Lung (tissue), 11 donors: ENCODE measurements at regions not wholly inside any gene's neighbourhood (a gene's known extent, or its start where the extent isn't known, plus 50 kb on each side); places are given as distances from the start of the nearest gene placed in this dataset.

Experiments
- ATAC-seq: fragments of 200-7000 bp; cut with Tn5 transposase; one replicate; pipeline ENCODE4 v1.9.1; 2020; ENCODE audit warnings: moderate number of reproducible peaks; ENCODE audit not compliant: insufficient read depth, low FRiP score
- DNase-seq, 3 donors: peaks; one replicate each; pipeline ENCODE4 v3.0.0-alpha.2; 2013 to 2017
- H3K27ac ChIP-seq, 2 donors: one replicate each; pipeline ENCODE4 v1.5.1; 2013; ENCODE audit warnings: mild to moderate bottlenecking in 2 of 2, moderate library complexity in 2 of 2, control low read depth in 1 of 2, inconsistent platforms in 1 of 2, low read depth in 1 of 2, low read length in 1 of 2
- H3K27me3 ChIP-seq, 3 donors: one replicate each; pipeline ENCODE4 v1.5.1; 2013; ENCODE audit warnings: low read length in 2 of 3; ENCODE audit not compliant: control insufficient read depth in 3 of 3, insufficient read depth in 3 of 3
- H3K36me3 ChIP-seq, 4 donors: one replicate each; pipeline ENCODE4 v1.5.1; 2013; ENCODE audit warnings: low read length in 4 of 4, mild to moderate bottlenecking in 1 of 4, moderate library complexity in 1 of 4; ENCODE audit not compliant: control insufficient read depth in 4 of 4, insufficient read depth in 4 of 4
- H3K4me1 ChIP-seq, 5 donors: one replicate each; pipeline ENCODE4 v1.5.1; 2013; ENCODE audit warnings: low read length in 5 of 5, mild to moderate bottlenecking in 2 of 5, moderate library complexity in 1 of 5; ENCODE audit not compliant: control insufficient read depth in 5 of 5, insufficient read depth in 5 of 5
- H3K4me3 ChIP-seq: one replicate; pipeline ENCODE4 v1.5.1; 2013; ENCODE audit warnings: mild to moderate bottlenecking, control low read depth, moderate library complexity
- H3K9ac ChIP-seq, 2 donors: one replicate each; pipeline ENCODE4 v1.5.1; 2013; ENCODE audit warnings: low read length in 2 of 2, control low read depth in 1 of 2; ENCODE audit not compliant: insufficient read depth in 1 of 2
- H3K9me3 ChIP-seq, 4 donors: one replicate each; pipeline ENCODE4 v1.5.1; 2013; ENCODE audit warnings: low read length in 3 of 4, mild to moderate bottlenecking in 1 of 4, moderate library complexity in 1 of 4; ENCODE audit not compliant: control insufficient read depth in 4 of 4, insufficient read depth in 3 of 4
- CTCF ChIP-seq: IDR thresholded peaks from 2 replicates; pipeline ENCODE4 v1.5.1; 2012; ENCODE audit warnings: mild to moderate bottlenecking; ENCODE audit errors: control extremely low read depth, extremely low read depth
- WGBS, 2 donors: extraction: QIAGEN DNeasy Blood & Tissue Kit; methylation state at CpG; one replicate each; pipeline ENCODE4 v1.1.7; 2013; 5-methylcytosine and 5-hydroxymethylcytosine counted together
- donor health status: control.
- donor health status: control.
- donor health status: Bipolar disorder and iron deficiency.
- donor health status: healthy.
- donor health status: DM: yes; HTN: yes; CAD: no.

DNA sequence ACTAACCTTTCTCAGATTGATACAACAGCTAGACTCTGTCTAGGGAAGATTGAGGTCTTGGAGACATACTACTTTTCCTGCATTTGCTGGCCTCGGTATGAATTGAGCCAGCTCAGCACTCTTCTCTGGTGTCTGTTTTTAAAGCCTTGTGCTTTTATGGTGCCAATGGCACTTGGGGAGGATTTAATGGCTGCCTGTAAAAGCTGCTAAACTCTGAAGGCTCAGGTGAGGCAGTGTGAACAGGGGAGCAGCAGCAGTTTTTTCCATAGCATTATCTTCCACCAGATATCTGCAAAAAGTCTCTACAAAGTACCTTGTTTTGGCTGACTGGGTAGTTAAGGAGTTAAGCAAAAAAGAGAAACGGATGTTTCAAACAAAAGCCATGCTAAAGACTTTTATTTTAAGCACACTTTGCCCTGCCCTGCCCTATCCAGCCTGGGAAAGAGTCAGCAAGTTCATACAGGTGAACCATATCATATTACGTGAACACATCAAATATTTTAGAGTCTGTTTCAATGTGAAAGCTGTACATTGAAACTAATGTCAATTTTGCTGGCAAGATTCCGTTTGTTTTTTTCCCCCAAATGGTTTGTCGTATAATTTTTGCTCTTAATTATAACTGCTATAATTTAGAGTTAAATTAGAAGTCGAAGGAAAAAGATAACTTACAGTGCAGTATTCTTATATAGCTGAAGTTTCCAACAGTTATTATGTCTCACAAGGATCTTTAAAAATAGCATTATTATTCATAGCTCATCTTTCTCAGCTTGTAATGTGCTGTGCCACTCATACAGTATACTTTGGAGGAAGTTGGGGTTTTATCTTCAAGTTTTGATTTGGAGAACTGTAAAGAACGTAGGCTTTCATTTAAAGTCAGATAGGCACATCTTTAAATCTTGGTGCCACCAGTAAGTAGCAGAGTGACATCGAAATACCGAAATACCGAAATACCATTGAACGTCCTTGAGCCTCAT is 424.1 kb upstream of the CD180 start:
- Histone ChIP-seq H3K27me3 (no peaks in the 10 kb centered on the region), H3K9me3 (no peaks in the 10 kb centered on the region), H3K4me3 (no peak overlapping the region), H3K9ac (no peak overlapping the region), H3K4me1 (peaks cover 0 to 4% (median 0%) of the 10 kb centered on the region in 5 donors), H3K27ac (no peak overlapping the region), H3K36me3 (no peaks in the 10 kb centered on the region)
- WGBS, 2 donors: 72 to 74% methylated on average over 11 of the region's 11 CpGs
- DNase-seq (peak in 1 of 3 donors; percentile 26), ATAC-seq (no peak)
- no peak for TF ChIP-seq CTCF

GRCh38 chr5:67619636-67620035 is 423.0 kb upstream of the CD180 start:
- Histone ChIP-seq H3K9ac (no peak overlapping the region), H3K27ac (no peak overlapping the region), H3K4me3 (no peak overlapping the region), H3K4me1 (peaks cover 0 to 4% (median 0%) of the 10 kb centered on the region in 5 donors), H3K36me3 (no peaks in the 10 kb centered on the region), H3K27me3 (no peaks in the 10 kb centered on the region), H3K9me3 (no peaks in the 10 kb centered on the region)
- ATAC-seq: no peak
- no peak for DNase-seq
- no peak for TF ChIP-seq CTCF
- WGBS, 2 donors: 76 to 88% methylated on average over 4 of the region's 4 CpGs

DNA sequence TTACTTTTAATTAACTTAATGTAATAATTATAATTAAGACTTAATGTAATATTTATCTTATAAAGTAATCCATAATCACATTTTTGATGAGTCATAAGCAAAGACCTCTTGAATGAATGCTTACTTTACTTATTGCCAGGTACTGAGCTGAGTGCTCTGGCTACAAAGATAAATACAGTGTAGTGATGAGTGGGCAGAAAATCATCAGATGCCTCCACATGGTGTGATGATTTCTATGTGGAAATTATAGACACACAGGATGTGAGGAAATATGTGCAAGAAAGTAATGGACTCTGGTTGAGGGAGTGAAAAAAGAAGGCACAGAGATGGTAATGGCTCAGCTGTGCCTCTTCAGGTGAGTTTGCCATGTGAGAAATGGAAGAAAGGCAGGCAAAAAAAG is 422.6 kb upstream of the CD180 start:
- H3K36me3 ChIP-seq: no peaks in the 10 kb centered on the region
- ATAC-seq (no peak), DNase-seq (no peak)
- no peaks in the 10 kb centered on the region for H3K27me3 ChIP-seq
- no peak overlapping the region for H3K4me3 ChIP-seq
- no peak overlapping the region for H3K27ac ChIP-seq
- no peaks in the 10 kb centered on the region for H3K9me3 ChIP-seq
- peaks cover 0 to 4% (median 0%) of the 10 kb centered on the region in 5 donors for H3K4me1 ChIP-seq
- no peak overlapping the region for H3K9ac ChIP-seq
- no peak for TF ChIP-seq CTCF
